HEK293T (cell line): ENCODE measurements at regions not wholly inside any gene's neighbourhood (a gene's known extent, or its start where the extent isn't known, plus 50 kb on each side); places are given as distances from the start of the nearest gene placed in this dataset.

Source experiments
- CTCF ChIA-PET: fragments of 350-600 bp; formaldehyde crosslinking; extraction: SDS; loops from one replicate; lab custom pipeline; 2021; ENCODE audit warnings: antibody characterized with exemption, inconsistent platforms; lab: Yijun Ruan, JAX
- POLR2A ChIA-PET: fragments of 350-600 bp; formaldehyde crosslinking; extraction: SDS; loops from one replicate; lab custom pipeline; 2020; ENCODE audit warnings: antibody characterized with exemption, inconsistent platforms; lab: Yijun Ruan, JAX
- DNase-seq: peaks from one replicate; pipeline ENCODE4 v3.0.0; 2012; ENCODE audit warnings: mixed read lengths; ENCODE audit errors: extremely low spot score
- ARNT ChIP-seq: fragments of 450-650 bp; IDR thresholded peaks from 2 replicates; pipeline ENCODE4 v1.6.1; 2017; ENCODE audit warnings: mild to moderate bottlenecking
- BHLHE40 ChIP-seq: fragments of 450-650 bp; IDR thresholded peaks from 2 replicates; pipeline ENCODE4 v1.6.1; 2016; ENCODE audit warnings: mild to moderate bottlenecking, moderate library complexity, borderline replicate concordance
- CTBP1 ChIP-seq: fragments of 450-650 bp; IDR thresholded peaks from 2 replicates; pipeline ENCODE4 v1.6.1; 2016; ENCODE audit warnings: borderline replicate concordance
- ELF4 ChIP-seq: fragments of 450-650 bp; IDR thresholded peaks from 2 replicates; pipeline ENCODE4 v1.6.1; 2017; ENCODE audit warnings: antibody characterized with exemption
- FOXA1 ChIP-seq: fragments of 450-650 bp; IDR thresholded peaks from 2 replicates; pipeline ENCODE4 v1.6.1; 2016; ENCODE audit warnings: mild to moderate bottlenecking
- FOXK2 ChIP-seq: fragments of 450-650 bp; IDR thresholded peaks from 2 replicates; pipeline ENCODE4 v1.6.1; 2016; ENCODE audit warnings: mild to moderate bottlenecking
- FOXM1 ChIP-seq: fragments of 450-650 bp; IDR thresholded peaks from 2 replicates; pipeline ENCODE4 v1.6.1; 2017; ENCODE audit warnings: mild to moderate bottlenecking, borderline replicate concordance
- HDGF ChIP-seq: fragments of 450-650 bp; IDR thresholded peaks from 2 replicates; pipeline ENCODE4 v1.6.1; 2017; ENCODE audit warnings: antibody characterized with exemption, borderline replicate concordance
- L3MBTL2 ChIP-seq: fragments of 450-650 bp; conservative IDR thresholded peaks from 2 replicates; pipeline ENCODE4 v1.6.1; 2016; ENCODE audit warnings: mild to moderate bottlenecking
- LEF1 ChIP-seq: fragments of 450-650 bp; IDR thresholded peaks from 2 replicates; pipeline ENCODE4 v1.6.1; 2017; ENCODE audit warnings: mild to moderate bottlenecking, borderline replicate concordance
- NFRKB ChIP-seq: fragments of 450-650 bp; IDR thresholded peaks from 2 replicates; pipeline ENCODE4 v1.6.1; 2016; ENCODE audit warnings: mild to moderate bottlenecking, moderate library complexity
- PKNOX1 ChIP-seq: fragments of 450-650 bp; IDR thresholded peaks from 2 replicates; pipeline ENCODE4 v1.6.1; 2016
- SP1 ChIP-seq: fragments of 450-650 bp; IDR thresholded peaks from 2 replicates; pipeline ENCODE4 v1.6.1; 2017
- SUZ12 ChIP-seq: fragments of 450-650 bp; IDR thresholded peaks from 2 replicates; pipeline ENCODE4 v1.6.1; 2016; ENCODE audit warnings: mild to moderate bottlenecking
- TARDBP ChIP-seq: fragments of 450-650 bp; IDR thresholded peaks from 2 replicates; pipeline ENCODE4 v1.6.1; 2016
- ZNF384 ChIP-seq: fragments of 450-650 bp; IDR thresholded peaks from 2 replicates; pipeline ENCODE4 v1.6.1; 2016

- no peak for TF ChIP-seq ARNT
- no peak for DNase-seq
- ChIA-PET POLR2A (no interaction called here), CTCF (no interaction called here)
These were observed 88.4 kb upstream of the TARDBP start for GRCh38 chr1:10924030-10924429.

- TF ChIP-seq ARNT (no peak), TARDBP (no peak), CTBP1 (no peak), LEF1 (no peak), FOXM1 (no peak), ELF4 (no peak), NFRKB (no peak), SUZ12 (no peak)
- ChIA-PET CTCF (no interaction called here), POLR2A (no interaction called here)
- no peak for DNase-seq
These were observed 83.8 kb upstream of the TARDBP start for GRCh38 chr1:10928654-10929053.

GRCh38 chr1:10932088-10932487 is 80.4 kb upstream of the TARDBP start:
- CTCF ChIA-PET: no interaction called here
- DNase-seq: no peak
- POLR2A ChIA-PET: no interaction called here
- TF ChIP-seq ARNT: no peak
- TF ChIP-seq FOXK2: no peak
- TF ChIP-seq FOXA1: no peak
- no peak for TF ChIP-seq HDGF
- no peak for TF ChIP-seq FOXM1
- no peak for TF ChIP-seq ELF4
- TF ChIP-seq L3MBTL2: no peak
- TF ChIP-seq SUZ12: no peak
- TF ChIP-seq ZNF384: no peak
- TF ChIP-seq LEF1: no peak
- no peak for TF ChIP-seq BHLHE40
- TF ChIP-seq NFRKB: no peak
- TF ChIP-seq CTBP1: no peak
- TF ChIP-seq PKNOX1: no peak
- no peak for TF ChIP-seq SP1
- no peak for TF ChIP-seq TARDBP

- CTCF ChIA-PET: interaction anchor here (0.8 kb wide), 1 partner anchor 14 kb away, joined by 3 read pairs; no protein-coding TSS in a partner anchor
These were observed 78.2 kb upstream of the TARDBP start for GRCh38 chr1:10934150-10934818.

GRCh38 chr1:10935246-10935645 is 77.2 kb upstream of the TARDBP start:
- CTCF ChIA-PET: no interaction called here
- TF ChIP-seq FOXA1 (no peak), PKNOX1 (no peak), ZNF384 (no peak), TARDBP (no peak), FOXM1 (no peak), HDGF (no peak), NFRKB (no peak), ELF4 (no peak), BHLHE40 (no peak), ARNT (no peak)
- no peak for DNase-seq
- POLR2A ChIA-PET: no interaction called here

More at GRCh38 chr1:10934150-10934818, 78.2 kb upstream of the TARDBP start:
- no peak for TF ChIP-seq FOXK2
- no peak for TF ChIP-seq FOXM1
- TF ChIP-seq ZNF384: no peak
- no peak for TF ChIP-seq ELF4
- TF ChIP-seq ARNT: no peak
- TF ChIP-seq NFRKB: no peak
- no peak for DNase-seq
- POLR2A ChIA-PET: no interaction called here

- CTCF ChIA-PET: no interaction called here
- TF ChIP-seq ZNF384 (no peak), SUZ12 (no peak), ELF4 (no peak), FOXM1 (no peak), BHLHE40 (no peak), ARNT (no peak), NFRKB (no peak), HDGF (no peak), LEF1 (no peak), L3MBTL2 (no peak), FOXK2 (no peak), SP1 (no peak)
- DNase-seq: no peak
- POLR2A ChIA-PET: no interaction called here
These were observed 76.7 kb upstream of the TARDBP start for GRCh38 chr1:10935724-10936123.

GRCh38 chr1:10936998-10937901 is 75.2 kb upstream of the TARDBP start:
- ChIA-PET CTCF (interaction anchor here (0.6 kb wide), 1 partner anchor 1380 kb away, joined by 5 read pairs; no protein-coding TSS in a partner anchor), POLR2A (no interaction called here)
- DNase-seq: no peak
- TF ChIP-seq HDGF (no peak), FOXK2 (no peak), ZNF384 (no peak), NFRKB (no peak), BHLHE40 (no peak), SP1 (no peak), CTBP1 (no peak), PKNOX1 (no peak), ARNT (no peak), LEF1 (no peak), FOXM1 (no peak), L3MBTL2 (no peak), SUZ12 (no peak), FOXA1 (no peak), ELF4 (no peak), TARDBP (no peak)
